Retinal pigment epithelial cell (primary cell): ENCODE measurements at regions not wholly inside any gene's neighbourhood (a gene's known extent, or its start where the extent isn't known, plus 50 kb on each side); places are given as distances from the start of the nearest gene placed in this dataset.
A peak's percentile ranks its signal among the peaks of the same experiment; 100 is the strongest.

ENCODE experiments used
- DNase-seq: peaks from one replicate; pipeline ENCODE4 v3.0.0-alpha.2; 2010; ENCODE audit warnings: low read depth
- H3K4me3 ChIP-seq: 2 replicates; pipeline ENCODE4 v1.5.1; 2011; ENCODE audit warnings: mild to moderate bottlenecking, low read length, control low read depth, moderate library complexity
- TF ChIP-seq, protein P1 (sequence below): conservative IDR thresholded peaks from 2 replicates; pipeline ENCODE4 v1.5.1; 2011; ENCODE audit warnings: low read depth, low read length, control low read depth, inconsistent platforms

DNA sequence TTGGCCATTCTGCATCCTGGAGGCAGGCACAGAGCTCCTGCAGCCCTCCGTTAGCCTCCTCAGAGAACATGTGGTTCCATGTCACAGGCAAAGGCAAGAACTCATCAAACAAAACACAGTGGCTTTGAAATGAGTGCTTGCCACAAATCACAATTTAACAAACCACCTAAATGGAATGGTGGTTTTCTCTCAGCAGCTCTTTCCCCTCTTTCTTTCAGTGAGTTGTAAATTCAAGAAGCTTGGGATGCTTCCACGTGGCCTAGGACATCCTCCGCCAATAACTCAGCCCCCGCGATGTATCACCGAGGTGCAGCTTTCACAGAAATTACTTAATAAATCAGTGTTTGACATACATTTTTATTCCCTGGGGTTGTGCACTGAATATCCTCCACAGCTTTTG lies 65.4 kb upstream of the RFC3 start:
- TF ChIP-seq, protein P1, sequence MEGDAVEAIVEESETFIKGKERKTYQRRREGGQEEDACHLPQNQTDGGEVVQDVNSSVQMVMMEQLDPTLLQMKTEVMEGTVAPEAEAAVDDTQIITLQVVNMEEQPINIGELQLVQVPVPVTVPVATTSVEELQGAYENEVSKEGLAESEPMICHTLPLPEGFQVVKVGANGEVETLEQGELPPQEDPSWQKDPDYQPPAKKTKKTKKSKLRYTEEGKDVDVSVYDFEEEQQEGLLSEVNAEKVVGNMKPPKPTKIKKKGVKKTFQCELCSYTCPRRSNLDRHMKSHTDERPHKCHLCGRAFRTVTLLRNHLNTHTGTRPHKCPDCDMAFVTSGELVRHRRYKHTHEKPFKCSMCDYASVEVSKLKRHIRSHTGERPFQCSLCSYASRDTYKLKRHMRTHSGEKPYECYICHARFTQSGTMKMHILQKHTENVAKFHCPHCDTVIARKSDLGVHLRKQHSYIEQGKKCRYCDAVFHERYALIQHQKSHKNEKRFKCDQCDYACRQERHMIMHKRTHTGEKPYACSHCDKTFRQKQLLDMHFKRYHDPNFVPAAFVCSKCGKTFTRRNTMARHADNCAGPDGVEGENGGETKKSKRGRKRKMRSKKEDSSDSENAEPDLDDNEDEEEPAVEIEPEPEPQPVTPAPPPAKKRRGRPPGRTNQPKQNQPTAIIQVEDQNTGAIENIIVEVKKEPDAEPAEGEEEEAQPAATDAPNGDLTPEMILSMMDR: no peak
- no peak overlapping the region for H3K4me3 ChIP-seq
- no peak for DNase-seq

DNA sequence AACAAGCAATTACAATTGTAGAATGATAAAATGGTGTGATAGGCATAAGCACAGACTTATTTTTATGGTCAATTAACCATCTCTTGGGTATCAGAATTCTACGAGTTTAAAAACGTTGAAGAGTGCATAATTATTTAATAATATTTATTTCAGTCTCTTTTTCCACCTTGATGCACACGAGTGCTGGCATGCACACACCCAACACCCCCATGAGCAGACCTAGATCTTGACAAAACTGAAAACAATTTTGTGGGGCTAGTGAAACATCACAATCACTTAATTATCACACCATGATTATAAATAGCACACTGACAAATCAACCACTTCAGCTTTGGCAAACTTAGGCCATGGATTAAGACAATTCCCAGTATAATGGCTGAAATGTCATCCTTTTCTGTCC lies 61.0 kb upstream of the RFC3 start:
- TF ChIP-seq, protein P1: no peak
- H3K4me3 ChIP-seq: no peak overlapping the region
- no peak for DNase-seq

DNA sequence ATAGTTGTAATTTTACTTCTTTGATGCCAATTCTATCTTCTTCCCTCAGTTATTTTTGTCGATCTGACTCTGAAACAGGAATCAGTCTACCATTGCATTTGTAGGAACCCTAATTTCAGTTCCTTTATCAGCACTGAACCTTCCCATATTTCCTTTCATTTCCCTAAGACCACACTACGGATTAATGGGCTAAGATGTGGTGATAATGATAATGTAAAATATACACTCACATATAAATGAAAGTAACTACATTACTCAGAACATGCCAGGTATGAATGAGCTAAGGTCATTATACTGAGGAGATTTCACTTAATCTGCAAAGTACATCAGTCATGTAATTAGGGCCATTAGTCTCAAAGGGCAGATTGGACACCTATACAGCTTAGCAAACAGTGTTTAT lies 60.2 kb upstream of the RFC3 start:
- TF ChIP-seq, protein P1: no peak
- H3K4me3 ChIP-seq: no peak overlapping the region

DNA sequence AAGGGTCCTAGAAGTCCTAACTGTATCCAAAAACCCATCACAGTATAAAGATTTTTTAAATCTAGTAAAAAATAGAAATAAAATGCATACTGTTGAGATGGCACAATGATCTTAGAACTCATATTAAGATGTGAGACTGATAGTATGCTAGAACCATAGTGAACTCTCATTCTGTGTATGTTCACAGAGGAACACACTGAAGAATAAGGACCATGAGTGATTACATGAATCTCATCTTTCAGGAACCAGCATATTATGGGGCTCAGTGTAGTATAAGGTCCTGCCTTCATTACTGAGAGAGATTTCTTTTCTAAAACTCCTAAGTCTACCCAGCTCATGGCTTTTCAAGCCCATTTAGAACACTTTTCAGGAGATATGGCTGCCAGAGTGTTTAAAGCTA lies 59.8 kb upstream of the RFC3 start:
- TF ChIP-seq, protein P1: no peak
- no peak overlapping the region for H3K4me3 ChIP-seq

More for the DNA sequence above, 60.2 kb upstream of the RFC3 start:
- DNase-seq: no peak

DNA sequence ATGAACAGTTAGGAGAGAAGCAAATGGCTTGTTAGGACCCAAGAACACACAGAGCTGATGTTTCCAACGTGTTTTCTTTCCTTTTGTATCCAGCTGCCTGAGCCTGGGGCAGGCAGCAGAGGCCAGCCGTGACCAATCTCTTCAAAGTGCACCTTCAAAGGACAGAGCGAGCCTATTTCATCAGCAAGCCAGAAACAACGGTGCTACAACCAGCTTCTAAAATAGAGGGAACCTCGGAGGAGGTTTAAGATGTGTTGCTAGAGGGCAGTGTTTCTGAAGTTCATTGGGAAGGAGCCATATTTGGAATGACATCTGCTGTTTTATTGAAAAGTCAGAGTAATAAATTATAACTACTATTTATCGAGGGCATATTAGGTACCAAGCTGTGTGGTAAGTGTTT lies 56.2 kb upstream of the RFC3 start:
- TF ChIP-seq, protein P1: peak; percentile 27
- DNase-seq: no peak
- no peak overlapping the region for H3K4me3 ChIP-seq

More for the DNA sequence above, 59.8 kb upstream of the RFC3 start:
- no peak for DNase-seq

DNA sequence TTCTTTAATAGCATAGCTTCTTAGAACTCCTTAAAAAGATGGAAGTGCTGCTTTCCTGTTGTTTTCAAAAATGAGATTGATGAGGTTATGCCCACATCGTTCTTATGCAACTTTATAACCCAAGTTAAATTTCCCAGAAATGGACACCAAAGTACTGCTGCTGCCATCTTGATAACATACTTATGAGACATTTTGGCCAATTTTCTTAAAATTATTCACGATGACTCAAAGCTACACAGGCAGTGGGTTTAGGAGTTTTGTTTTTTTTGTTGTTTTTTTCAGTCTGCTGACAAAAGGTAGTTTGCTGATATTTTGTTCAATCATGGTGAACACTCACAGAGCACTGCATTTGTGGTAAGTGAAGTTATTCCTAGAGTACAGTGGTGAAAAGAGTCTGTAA lies 54.9 kb upstream of the RFC3 start:
- TF ChIP-seq, protein P1: no peak
- DNase-seq: no peak
- H3K4me3 ChIP-seq: no peak overlapping the region

DNA sequence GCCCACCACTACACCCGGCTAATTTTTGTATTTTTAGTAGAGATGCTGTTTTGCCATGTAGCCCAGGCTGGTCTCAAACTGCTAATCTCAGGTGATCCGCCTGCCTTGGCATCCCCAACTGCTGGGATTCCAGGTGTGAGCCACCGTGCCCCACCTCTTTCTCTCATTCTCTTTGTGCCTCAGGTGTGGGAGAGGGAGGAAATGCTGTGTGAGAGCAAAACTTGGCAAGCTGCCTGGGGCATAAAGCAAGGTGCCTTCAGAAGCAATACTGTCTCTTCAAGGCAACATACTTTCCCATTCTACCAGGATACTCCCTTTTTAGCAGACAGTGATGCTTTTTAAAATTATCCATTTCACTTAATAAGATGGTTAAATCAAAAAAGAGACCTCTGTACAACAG lies 53.2 kb upstream of the RFC3 start:
- no peak overlapping the region for H3K4me3 ChIP-seq
- TF ChIP-seq, protein P1: no peak
- DNase-seq: no peak
